DMS53 treated with DMSO at 0.1 percent for 48 hours (cell line): ENCODE measurements at regions not wholly inside any gene's neighbourhood (a gene's known extent, or its start where the extent isn't known, plus 50 kb on each side); places are given as distances from the start of the nearest gene placed in this dataset.

Source experiments
- DNase-seq: peaks from one replicate; lab custom pipeline; 2025; ENCODE audit not compliant: unreplicated experiment; lab: John Stamatoyannopoulos, UW

DNA sequence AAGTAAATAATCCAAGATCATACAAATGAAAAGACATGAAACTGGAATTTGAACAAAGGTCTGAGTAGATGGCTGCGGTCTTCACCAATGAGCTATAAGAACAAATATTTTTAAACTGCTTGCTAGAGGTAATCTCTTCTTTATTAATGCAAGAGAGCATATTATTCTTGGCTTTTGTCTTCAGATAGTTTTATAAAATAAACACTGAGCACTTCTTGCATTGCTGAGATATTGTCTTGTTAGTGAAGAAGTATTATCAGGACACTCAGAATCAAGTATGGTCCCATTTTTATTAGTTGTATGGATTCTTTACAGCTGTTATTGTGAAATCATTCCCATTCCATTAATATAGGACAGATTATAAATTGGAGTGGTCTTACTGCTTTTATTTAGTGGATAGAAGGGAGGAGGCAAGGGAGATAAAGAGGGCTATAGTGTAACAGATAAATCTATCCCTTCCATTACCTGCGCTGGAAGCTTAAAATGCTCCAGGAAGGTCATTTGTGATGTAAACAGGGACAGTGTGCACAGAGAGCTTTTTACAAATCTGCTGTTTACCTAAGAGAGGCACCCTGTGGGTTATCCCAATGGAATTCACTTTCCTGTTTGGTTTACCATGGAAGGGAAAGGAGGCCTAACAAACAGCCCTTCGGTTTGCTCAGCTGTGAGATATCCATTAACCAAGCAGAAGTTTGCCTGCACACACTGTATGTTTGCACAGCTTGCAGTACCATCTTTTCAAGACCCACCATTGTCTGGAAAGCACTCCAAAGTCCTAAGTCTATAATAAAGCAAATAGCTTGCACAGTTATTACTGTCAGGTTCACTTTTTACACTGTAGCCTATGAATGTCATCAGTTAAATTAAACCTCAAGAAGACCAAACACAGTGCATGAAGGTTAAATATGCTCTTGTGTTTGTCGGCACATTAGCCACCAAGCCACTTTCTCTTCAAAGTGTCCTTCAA is 347.7 kb upstream of the TGFBR2 start:
- peak; percentile 69 for DNase-seq

DNA sequence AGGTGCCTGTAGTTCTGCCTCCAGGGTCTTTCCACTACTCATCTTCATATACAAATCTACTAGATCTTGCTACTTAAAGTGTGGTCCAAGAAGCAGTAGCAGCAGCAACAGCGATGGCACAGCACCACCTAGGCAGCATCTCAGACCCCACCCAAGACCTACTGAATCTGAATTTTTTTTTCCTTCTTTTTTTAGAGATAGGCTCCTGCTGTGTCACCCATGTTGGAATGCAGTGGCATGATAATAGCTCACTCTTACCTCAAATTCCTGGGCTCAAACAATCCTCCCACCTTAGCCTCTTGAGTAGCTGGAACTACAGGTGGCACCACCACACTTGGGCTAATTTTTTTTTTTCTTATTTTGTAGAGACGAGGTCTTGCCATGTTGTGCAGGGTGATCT is 346.7 kb upstream of the TGFBR2 start:
- no peak for DNase-seq

DNA sequence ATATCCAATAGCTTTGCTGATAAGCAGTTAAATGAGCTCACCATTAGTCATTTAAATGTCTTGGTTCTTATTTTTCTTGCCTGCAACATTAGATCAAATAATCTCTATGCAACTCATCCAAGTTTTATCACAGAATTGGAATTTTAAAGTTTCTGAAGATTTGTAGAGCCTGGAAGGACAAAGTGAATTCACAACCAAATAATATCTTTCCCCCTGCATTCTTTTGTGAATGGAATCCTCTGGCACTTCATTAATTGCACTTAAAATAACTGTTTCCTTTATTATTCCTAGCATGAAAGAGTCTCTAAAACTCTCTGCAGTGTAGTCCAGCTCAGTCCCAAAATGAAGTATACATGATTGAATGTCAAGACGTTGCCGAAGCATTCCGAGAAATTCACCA is 345.6 kb upstream of the TGFBR2 start:
- no peak for DNase-seq

GRCh38 chr3:30263238-30263924 is 343.0 kb upstream of the TGFBR2 start:
- DNase-seq: no peak

GRCh38 chr3:30263925-30264313 is 342.5 kb upstream of the TGFBR2 start:
- no peak for DNase-seq

GRCh38 chr3:30266524-30266923 is 339.9 kb upstream of the TGFBR2 start:
- DNase-seq: no peak

DNA sequence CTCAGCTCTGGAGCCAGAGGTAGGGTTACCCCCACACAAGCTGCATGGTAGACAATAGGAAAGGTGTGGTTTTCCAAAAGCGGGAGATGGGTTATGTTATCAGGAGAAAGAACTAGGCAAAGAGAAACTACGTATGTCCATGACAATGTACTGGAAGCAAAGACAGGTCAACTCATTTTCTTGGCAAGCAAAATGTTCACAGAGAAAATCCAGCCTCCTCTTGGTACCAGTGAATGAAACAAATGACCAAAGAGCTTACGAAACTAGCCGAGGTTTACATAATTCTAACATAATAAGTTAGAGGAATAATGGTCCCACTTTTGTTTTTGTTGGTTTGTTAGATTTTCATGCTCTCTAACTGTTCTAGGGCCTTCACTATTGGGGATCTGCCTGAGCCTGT is 338.1 kb upstream of the TGFBR2 start:
- DNase-seq: no peak

- no peak for DNase-seq
These were observed 336.5 kb upstream of the TGFBR2 start for GRCh38 chr3:30269751-30270445.

GRCh38 chr3:30271781-30272180 is 334.6 kb upstream of the TGFBR2 start:
- DNase-seq: no peak

- DNase-seq: no peak
These were observed 332.9 kb upstream of the TGFBR2 start for GRCh38 chr3:30273304-30274072.

DNA sequence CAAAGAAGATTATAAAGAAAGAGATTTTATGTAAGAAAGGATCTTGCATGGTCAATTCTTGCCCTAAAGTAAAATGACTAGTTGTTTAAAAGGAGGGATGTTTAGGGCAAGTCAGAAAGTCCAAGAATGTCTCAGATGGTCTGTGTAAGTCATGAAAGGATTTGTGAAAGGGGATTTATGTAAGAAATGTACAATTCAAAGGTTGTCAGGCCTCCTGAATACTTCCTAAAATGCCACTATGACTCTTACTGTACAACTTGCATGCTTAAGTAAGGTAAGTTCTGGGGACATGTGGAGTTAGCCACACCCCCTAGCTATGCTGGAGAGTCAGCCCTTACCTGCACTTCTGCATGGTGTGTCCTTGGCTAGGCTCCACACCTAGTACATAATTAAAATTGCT is 328.9 kb upstream of the TGFBR2 start:
- DNase-seq: no peak

DNA sequence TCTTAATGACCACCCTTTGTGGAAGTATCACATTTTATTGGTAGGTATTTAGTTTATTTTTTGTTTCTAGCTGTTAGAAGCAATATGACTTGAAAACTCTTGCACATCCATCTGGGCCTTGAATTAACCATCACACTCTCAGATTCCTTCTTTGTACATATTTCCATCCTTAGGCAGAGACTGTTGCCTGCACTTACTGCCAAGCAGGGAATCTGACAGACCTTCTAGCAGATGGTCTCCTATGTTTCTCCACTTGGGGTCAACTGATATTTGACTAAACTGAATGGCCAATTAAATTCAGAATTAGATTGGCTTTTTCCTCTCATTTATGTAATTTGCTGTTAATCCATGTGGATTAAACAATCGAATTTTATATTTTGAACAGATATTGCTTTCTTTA is 324.9 kb upstream of the TGFBR2 start:
- no peak for DNase-seq

- DNase-seq: no peak
These were observed 324.2 kb upstream of the TGFBR2 start for GRCh38 chr3:30282154-30282696.

GRCh38 chr3:30285188-30286006 is 321.0 kb upstream of the TGFBR2 start:
- no peak for DNase-seq

DNA sequence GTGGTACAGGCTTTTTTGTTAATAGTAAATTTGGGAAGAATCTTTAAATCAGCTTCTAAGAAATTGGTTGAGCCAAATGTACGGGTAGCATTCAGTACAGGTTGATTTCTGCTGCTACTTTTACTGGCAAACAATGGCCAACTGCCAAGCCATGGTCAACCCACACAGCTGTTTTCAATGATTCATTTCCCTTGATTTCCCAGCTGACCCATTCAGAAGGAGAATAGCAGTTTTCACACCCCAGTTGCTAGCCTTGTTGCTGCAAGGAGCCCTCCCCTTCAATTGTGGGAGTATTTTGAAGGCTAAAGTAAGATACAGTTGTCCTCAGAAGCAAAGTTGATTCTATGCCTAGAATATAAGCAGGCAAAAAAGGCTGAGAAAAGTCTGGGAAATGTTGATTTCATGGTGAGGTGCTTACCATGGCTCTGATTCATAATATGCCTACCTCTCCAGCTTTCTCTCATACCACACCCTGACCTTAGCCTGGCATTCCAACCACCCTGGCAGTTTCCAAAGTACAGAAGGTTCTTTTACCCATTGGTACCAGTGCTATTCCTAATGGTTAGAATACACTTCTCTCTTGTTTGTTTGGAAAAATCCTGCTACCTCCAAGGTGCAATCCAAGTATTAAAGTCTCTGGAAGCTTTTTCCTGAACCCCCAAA is 320.3 kb upstream of the TGFBR2 start:
- peak; percentile 25 for DNase-seq

DNA sequence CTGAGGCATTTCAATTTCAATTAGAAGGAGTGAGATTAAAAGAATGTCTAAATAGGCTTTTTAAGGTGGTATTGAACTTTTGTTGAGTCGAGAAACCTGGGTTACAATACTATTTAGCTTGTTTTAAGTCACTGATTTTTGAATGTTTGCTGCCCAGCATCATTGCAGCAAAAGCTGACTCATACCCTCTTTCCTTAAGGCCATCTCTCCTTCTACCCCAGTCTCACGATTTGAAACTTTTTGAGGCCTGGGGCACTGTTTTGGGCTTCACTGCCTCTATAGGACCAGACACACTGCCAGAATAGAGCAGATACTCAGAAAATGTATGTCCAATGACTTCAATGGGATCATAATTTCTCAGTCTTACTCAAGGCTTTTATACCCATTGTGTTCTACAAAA is 319.6 kb upstream of the TGFBR2 start:
- DNase-seq: no peak

GRCh38 chr3:30288830-30289229 is 317.6 kb upstream of the TGFBR2 start:
- DNase-seq: no peak

DNA sequence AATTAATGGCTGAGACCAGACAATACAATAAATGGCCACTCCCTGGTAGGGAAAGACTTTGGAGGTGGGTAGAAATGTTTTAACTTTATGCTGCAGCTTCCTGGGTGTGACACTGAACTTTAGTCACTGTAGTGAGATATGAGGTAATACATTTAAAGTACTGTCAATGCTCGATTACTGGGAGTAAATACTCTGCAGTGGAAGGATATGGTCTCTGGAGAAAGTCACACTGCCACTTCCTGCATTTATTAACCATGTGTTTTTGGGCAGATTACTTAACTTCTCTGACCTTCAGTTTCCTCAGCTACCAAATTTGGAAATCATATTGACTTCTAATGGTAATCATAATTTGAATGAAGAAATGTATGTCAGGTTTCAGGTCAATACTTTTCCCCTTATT is 317.1 kb upstream of the TGFBR2 start:
- DNase-seq: no peak

DNA sequence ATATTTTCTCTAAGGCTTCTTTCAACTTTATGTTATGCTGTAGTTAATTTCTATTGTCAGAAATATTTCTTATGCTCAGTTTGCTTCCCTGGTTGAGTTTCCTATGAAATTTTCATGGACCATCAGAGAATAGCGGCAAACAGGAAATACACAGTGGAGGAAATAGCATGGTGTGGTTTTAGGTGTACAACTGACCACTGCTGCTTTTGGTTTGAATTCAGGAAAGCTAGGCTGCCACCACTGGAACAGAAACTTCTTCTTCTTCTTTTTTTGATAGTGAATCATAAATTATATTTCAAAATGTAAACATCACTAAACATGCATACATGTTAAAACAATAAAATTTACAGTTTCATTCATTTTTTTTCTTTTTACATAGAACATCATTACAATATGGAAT is 316.6 kb upstream of the TGFBR2 start:
- no peak for DNase-seq
